GM18858 (cell line): ENCODE measurements at regions not wholly inside any gene's neighbourhood (a gene's known extent, or its start where the extent isn't known, plus 50 kb on each side); places are given as distances from the start of the nearest gene placed in this dataset.
"Not testable (repeated sequence)": the region's sequence is repeated elsewhere in the genome, so short reads cannot be mapped to it uniquely, and the experiment has no call there.

Experiments
- ATAC-seq: cut with Tn5 transposase; IDR thresholded peaks from one replicate; pipeline ENCODE4 v1.9.1; 2021; ENCODE audit not compliant: unreplicated experiment

- ATAC-seq: no peak
These were observed 854.8 kb downstream of the EPHA4 start for GRCh38 chr2:220717283-220717682.

- no peak for ATAC-seq
These were observed 835.3 kb downstream of the EPHA4 start for GRCh38 chr2:220736778-220737177.

GRCh38 chr2:220743203-220743602, 828.9 kb downstream of the EPHA4 start:
- ATAC-seq: no peak

- ATAC-seq: no peak
These were observed 827.2 kb downstream of the EPHA4 start for GRCh38 chr2:220744861-220745260.

GRCh38 chr2:220745682-220746081, 826.4 kb downstream of the EPHA4 start:
- ATAC-seq: no peak

- ATAC-seq: no peak
These were observed 824.4 kb downstream of the EPHA4 start for GRCh38 chr2:220747736-220748135.

- no peak for ATAC-seq
These were observed 823.1 kb downstream of the EPHA4 start for GRCh38 chr2:220748875-220749479.

- no peak for ATAC-seq
These were observed 818.6 kb downstream of the EPHA4 start for GRCh38 chr2:220753486-220753885.

- no peak for ATAC-seq
These were observed 815.5 kb downstream of the EPHA4 start for GRCh38 chr2:220756653-220757052.

- ATAC-seq: not testable (repeated sequence)
These were observed 813.7 kb downstream of the EPHA4 start for GRCh38 chr2:220758376-220758775.

GRCh38 chr2:220764171-220764570, 807.9 kb downstream of the EPHA4 start:
- no peak for ATAC-seq

- no peak for ATAC-seq
These were observed 804.4 kb downstream of the EPHA4 start for GRCh38 chr2:220767591-220768255.

GRCh38 chr2:220775856-220776488, 796.1 kb downstream of the EPHA4 start:
- no peak for ATAC-seq

- not testable (repeated sequence) for ATAC-seq
These were observed 793.0 kb downstream of the EPHA4 start for GRCh38 chr2:220779076-220779475.

- no peak for ATAC-seq
These were observed 792.6 kb downstream of the EPHA4 start for GRCh38 chr2:220779511-220779910.

GRCh38 chr2:220779931-220780330, 792.2 kb downstream of the EPHA4 start:
- no peak for ATAC-seq

- no peak for ATAC-seq
These were observed 790.4 kb downstream of the EPHA4 start for GRCh38 chr2:220781622-220782241.

- no peak for ATAC-seq
These were observed 789.4 kb downstream of the EPHA4 start for GRCh38 chr2:220782609-220783113.

GRCh38 chr2:220783671-220784070, 788.4 kb downstream of the EPHA4 start:
- no peak for ATAC-seq

- ATAC-seq: no peak
These were observed 786.9 kb downstream of the EPHA4 start for GRCh38 chr2:220785178-220785577.

- ATAC-seq: no peak
These were observed 785.9 kb downstream of the EPHA4 start for GRCh38 chr2:220786216-220786615.

GRCh38 chr2:220787251-220787650, 784.9 kb downstream of the EPHA4 start:
- no peak for ATAC-seq
